Inferior parietal cortex (tissue), 1 donor: ENCODE measurements at regions not wholly inside any gene's neighbourhood (a gene's known extent, or its start where the extent isn't known, plus 50 kb on each side); places are given as distances from the start of the nearest gene placed in this dataset.
A peak's percentile ranks its signal among the peaks of the same experiment; 100 is the strongest.

Experiments used
- DNase-seq: peaks from one replicate; pipeline ENCODE4 v3.0.0-alpha.2; 2016; ENCODE audit errors: extremely low spot score

DNA sequence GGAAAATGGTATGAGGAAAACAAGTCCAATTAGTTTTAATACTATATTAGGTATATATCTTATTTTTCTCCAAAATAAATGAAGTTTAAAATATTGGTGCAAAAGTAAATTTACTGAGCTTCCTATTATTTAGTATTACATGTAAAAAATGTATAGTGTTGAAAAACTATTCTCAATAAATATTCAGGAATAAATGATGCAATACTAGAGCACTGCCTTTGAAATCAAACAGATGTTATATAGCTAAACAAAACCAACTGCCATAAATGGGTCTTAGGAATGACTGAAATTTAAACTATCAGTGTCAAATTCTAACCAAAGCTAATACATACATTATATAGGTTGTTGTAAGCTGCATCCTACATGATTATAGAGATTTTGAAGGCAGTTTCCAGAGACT is 1434.0 kb upstream of the LRRTM3 start:
- DNase-seq = no peak

DNA sequence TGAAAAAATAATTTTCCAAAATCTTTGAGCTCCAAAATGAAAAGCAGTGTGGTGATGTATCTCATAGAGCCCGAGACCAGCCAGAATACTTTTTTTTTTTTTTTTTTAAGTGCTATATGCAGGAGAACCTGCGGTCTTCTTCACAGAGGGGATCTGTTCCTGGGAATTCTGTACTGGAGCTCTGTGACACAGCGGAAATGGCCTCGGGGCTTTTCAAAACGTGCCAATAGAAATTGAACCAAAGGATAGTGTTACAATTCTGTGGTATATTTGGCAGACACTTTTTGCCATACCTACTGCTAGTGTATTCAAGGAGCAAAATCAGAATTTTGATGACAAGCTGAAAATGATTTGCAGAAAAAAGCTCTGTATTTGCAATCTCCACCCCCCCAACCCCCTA is 1429.3 kb upstream of the LRRTM3 start:
- no peak for DNase-seq

DNA sequence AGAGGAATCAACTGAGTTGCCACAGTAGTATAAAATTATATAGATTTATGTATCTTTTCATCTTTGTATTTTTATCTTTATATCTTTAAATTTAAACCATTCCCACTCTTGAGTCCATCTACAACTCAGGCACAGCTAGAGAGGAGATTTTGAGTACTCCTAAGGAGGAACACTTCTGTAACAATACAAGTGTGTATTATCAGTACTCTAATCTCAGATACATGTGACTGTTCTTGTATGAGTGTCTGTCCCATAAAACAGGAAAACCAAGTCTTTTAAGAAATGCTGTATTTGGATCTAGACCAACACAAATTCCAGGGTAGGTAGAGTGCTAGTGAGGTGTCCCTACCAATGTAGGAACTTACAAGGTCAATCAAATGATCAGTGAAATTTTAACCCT is 1428.0 kb upstream of the LRRTM3 start:
- DNase-seq = no peak

DNA sequence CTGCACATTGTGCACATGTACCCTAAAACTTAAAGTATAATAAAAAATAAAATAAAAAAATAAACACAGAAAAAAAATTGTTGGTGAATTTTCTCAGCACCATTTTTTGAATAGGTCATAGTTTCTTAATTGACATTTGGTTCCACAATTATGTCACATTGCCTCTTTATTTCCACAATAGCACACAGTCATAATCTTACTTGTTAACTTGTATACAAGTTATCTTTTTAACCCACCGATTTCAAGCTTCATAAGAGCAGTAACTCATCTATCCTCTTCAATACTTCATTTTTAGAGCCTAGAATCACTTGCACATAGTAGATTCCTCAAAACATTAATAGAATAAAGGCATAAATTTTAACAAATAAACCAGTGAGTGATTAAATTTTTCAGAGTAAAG is 1425.1 kb upstream of the LRRTM3 start:
- DNase-seq = no peak

DNA sequence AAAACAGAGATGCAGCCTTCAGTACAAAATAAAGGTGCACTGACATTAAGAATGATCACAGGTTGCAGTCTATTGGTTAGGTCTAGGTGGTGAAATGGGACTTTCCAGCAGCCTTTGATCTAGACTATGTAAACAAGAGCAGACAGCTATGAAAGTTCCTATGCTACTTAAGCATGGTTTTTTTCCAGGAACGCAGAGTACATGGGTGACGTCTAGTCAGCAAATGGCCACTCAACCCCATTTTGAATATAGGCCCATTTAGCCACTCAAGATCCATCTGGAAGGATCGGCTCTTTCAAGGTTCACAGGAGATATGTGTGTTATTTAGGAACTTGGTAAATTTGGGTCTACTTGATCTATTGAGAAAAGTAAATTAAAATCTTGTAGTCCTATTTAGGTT is 1424.6 kb upstream of the LRRTM3 start:
- DNase-seq = no peak

DNA sequence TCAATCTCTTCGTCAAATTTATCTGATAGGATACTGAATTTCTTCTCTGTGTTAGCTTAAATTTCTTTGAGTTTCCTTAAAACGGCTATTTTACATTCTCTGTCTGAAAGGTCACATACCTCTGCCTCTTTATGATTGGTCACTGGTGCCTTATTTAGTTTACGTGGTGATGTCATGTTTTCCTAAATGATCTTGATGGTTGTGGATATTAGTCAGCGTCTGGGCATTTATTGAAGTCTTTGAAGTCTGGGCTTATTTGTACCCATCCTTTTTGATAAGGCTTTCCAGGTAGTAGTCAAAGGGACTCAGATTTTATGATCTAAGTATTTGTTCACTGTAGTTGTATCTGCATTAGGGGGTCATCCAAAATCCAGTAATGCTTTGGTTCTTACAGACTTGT is 1407.5 kb upstream of the LRRTM3 start:
- no peak for DNase-seq

DNA sequence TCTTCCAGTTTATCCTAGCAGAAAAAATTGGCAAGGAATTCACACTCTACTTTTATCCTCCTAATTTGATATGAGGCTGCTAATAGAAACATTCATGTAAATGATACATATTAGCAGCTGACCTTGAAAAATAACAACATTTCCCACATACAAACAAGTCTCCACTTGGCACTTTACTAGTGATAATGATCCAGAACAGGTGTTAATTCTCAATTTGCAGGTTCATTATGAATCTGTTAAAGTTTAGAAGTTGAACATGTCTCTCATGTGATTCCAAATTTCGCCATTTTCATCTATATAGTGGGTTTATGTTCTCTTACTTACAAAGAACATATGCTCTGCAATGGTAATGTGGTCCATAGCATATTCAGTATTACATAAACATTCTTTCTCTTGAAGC is 1396.8 kb upstream of the LRRTM3 start:
- no peak for DNase-seq

DNA sequence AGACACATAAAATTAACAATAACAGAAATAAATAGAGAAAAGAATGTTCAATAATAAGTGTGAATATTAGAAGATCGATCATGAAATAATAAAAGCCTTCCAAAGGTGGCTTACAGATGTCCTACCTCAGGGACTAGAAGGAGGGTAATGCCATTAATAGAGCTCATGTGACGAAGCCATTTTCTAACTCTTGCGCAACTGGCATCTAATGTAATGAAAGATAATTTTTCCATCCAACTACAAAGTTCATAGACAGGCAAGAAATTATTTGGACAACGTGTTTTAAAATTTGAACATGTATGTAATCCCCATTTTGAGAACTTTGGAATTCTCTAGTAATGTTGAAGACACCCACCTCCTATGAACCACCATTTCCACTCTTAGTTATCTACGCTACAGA is 1394.3 kb upstream of the LRRTM3 start:
- DNase-seq = no peak

DNA sequence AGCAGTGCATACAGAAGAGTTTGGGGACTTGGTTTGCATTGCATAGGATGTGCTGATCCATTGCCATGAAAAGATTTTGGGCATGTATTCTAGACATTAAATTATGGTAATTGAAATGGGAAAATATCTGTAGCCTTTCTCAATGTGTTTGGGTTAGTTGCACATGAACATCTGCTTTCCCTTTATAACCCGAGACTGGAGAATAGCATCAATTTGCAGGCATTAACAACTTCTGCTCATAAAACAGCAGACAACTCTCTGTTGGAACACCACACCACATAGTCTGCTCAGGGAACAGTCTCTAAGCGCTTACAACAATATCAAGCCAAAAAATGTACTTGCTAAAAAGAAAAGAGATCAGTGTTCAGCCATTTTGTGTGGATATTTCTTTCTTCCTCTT is 1391.1 kb upstream of the LRRTM3 start:
- peak; percentile 2 for DNase-seq

DNA sequence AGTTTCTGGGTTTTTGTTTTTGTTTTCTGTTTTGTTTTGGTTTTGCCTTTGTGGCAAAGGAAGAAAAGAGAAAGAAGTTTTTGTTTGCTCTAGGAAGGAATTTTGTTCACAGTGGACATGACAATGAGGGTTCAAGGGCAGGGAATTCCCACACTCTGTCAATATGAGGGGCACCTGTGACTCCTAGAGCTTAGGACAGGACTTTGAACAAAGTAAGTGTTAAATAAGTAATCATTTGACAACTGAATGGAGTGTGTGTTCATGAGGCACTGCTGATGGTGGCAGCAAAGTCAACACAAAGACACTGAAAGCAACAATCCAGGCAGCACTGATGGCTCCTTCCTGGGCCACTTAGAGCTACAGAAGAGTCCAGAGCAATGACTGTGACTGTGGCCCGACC is 1381.1 kb upstream of the LRRTM3 start:
- DNase-seq = no peak

DNA sequence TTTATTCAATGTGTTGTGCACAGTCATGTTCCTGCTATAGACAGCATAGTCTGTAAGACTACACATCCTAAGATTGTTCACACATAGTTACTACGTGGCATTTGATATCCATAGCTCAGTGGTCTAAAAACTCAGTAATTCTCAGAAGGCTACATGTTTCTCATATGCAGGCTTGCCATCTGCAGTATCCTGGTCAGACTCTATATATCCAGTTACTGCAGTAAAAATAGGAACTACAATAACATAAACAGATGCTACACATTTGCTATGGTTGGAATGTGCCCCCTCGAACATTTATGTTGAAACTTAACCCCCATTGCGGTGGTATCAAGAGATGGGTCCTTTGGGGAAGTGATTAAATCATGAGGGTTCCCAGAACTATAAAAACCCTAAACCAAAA is 1377.8 kb upstream of the LRRTM3 start:
- DNase-seq = no peak

DNA sequence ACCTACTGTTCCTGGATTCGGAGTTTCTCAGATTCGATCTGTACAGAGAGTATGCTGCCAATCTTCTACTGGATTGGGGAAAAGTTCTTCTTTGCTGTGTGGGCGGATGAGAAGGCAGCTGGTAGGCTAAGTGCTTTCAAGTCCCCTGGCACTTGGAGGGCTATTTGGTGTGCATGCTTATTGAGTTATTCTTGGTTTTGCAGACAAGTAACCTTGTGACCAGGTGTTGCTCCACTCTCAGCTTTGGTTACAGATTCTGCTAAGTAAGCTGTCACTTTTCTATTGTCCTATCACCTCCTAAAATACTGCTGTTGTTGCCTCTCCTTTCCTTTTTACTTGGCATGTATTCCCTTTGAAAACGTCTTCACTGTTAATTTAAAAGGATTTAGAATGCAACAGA is 1375.1 kb upstream of the LRRTM3 start:
- DNase-seq = no peak

DNA sequence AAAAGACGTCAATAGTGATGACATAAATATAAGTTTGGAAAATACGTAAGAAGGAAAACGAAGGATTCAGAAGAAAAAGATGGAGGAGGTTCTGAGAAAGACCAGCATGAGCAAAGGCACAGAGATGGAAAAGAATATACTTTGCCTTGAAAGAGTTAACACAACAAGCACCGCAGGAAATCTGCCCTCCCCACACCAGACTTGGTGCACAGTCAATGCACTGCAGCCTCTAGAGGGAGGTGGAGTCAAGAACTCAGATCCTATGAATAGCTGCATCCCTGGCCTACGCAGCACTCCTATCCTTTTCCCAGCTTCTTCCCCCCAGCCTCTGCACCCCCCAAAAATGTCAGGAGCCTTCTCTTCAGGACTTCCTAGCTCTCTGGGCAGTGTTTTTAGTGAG is 1370.6 kb upstream of the LRRTM3 start:
- DNase-seq = no peak

DNA sequence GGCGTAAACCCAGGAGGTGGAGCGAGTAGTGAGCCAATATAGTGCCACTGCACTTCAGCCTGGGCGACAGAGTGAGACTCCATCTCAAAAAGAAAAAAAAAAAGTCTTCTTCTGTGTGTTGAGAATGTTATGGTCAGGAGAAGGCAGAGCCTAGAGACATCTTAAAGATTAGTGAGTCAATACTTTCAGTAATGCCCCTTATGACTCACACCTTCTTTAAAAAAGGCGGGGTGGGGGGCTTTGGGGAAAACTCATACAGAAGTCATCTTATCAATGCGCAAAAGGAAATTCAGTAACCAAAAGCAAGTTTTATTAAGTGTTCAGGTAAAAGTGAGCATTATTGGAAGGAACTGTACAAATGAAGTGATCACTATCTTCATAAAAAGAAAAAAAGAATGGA is 1369.8 kb upstream of the LRRTM3 start:
- no peak for DNase-seq

DNA sequence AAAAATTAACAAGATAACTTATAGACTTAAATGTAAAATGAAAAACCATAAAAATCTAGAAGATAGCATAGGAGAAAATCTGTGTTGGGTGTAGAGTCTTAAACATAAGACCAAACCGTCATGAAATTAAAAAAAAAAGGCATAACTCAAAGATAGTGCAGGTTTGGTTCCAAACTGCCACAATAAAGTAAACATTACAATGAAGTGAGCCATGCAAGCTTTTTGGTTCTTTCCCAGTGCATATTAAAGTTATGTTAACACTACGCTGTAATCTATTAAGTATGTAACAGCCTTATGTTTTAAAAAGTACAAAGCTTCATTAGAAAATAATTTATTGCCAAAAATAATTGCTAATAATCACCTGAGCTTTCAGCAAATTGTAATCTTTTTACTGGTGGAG is 1366.5 kb upstream of the LRRTM3 start:
- no peak for DNase-seq

DNA sequence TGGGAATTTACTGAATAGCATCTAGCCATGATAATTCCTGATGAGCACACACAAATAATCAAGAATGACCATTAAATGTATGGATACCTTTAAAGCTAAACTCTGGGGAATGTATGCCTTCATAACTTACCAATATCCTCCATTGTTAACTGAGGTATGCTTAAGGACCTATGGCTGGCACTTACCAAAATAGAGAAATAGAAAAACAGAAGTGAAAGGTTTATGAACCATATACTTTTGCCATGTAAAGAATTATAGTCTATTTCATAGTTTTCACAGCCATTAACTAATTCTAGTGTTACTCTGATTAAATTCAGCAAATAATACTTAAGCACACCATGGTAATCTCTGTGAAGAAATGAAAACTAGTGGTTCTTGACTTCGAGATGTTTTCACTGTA is 1360.6 kb upstream of the LRRTM3 start:
- no peak for DNase-seq

DNA sequence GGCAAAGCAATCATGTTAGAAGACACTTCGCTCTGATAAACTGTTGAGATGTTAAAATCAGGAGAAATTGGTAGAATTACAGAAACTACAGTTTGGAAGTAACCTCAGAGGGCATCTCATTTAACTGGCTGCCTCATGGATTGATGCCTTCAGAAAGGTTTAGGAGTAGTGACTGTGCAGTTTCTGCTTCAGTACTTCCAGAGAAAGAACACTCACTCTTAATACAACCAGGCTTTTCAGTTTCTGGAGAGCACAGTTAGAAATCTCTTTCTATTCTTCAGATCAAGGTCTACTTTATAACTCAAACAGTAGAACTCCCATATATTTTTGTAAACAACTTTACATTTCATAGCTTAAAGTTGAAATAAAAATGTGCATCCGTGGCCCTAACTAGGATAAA is 1358.9 kb upstream of the LRRTM3 start:
- no peak for DNase-seq

DNA sequence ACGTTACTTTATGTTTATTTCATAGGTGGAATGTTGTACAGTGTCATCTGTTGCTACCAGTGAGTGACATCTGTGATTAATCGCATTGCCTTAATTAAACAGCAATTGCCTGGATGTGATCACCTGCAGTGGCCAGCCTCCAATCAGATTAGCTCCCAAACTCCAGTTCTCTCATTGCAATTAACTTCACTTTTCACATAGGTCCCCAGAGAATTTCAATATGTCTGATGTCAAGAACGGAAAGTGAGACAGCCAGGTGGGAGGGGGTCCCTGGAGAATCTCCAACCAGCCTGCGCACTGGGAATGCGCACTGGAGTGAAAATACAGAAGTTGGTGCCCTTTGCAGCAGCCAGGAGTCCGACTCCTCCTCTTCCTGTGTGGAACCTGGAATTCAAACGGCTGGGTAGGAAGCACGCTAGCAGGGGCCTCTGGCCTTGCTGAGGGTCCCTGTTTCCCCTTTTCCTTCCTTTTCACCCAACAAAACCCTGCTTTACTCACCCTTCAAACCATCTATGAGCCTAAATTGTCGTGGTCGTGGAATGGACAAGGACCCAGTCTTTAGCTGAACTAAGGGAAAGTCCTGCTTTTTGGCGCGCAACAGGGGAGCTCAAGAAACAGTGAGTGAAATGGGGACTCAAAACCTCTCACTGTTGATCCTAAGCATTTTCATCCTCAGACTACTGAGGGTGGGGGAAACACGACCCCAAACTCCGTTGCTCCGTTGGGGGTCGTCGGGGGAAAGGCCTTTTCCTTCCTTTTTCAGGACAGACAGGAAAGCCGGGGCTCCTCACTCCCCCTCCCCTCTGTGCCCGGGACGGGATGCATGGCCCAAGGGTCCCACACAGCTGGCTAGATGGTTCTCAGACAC is 1355.5 kb upstream of the LRRTM3 start:
- DNase-seq = no peak

DNA sequence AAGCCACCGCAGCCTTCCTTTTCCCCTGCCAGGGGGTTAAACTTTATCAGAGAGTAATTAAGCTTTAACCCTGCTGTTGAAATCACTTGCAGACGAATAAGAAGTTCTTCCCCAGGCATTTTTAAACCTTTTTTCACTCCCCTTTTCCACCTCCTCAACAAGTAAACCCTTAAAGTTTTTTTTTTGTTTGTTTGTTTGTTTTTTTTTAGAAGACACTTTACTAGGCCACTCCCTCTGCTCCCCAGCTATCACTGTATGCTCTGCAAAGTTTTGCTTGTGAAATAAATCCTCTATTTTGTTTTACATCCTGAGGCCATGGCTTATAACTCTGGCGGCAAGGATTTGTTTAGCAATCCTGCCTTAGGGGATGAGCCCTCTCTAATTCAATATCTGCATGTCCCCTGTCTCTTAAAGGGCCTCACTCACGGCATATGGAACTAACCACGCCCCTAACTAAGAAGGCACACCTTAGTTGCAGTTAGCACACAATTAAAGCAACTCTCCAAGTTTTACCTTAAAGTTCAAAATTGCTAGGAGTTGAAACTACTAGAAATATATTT is 1354.7 kb upstream of the LRRTM3 start:
- no peak for DNase-seq

DNA sequence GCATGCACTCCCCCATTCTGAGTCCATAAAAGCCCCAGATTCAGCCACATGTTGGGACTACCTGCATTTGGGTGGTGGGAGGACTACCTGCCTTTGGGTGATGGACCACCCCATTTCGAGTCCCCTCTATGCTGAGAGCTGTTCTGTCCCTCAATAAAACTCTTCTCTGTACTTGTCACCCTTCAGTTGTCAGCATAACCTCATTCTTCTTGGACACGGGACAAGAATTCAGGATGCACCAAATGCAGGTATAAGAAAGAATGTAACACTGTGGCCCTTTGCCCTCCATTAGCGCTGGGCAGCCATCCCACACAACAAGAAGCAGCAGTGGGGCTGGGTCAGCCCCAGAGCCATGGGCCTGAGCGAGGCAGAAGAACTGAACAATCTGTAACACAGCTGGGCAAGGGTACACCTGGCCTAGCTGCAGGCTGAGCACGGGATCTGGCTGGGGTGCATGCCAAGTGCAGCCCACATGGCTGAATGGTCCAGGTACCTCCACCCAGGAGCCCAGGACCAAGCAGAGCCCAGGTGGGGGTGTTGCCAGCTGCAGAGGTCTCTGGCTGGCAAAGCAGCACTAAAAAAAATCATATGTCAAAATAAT is 1344.3 kb upstream of the LRRTM3 start:
- DNase-seq = no peak

DNA sequence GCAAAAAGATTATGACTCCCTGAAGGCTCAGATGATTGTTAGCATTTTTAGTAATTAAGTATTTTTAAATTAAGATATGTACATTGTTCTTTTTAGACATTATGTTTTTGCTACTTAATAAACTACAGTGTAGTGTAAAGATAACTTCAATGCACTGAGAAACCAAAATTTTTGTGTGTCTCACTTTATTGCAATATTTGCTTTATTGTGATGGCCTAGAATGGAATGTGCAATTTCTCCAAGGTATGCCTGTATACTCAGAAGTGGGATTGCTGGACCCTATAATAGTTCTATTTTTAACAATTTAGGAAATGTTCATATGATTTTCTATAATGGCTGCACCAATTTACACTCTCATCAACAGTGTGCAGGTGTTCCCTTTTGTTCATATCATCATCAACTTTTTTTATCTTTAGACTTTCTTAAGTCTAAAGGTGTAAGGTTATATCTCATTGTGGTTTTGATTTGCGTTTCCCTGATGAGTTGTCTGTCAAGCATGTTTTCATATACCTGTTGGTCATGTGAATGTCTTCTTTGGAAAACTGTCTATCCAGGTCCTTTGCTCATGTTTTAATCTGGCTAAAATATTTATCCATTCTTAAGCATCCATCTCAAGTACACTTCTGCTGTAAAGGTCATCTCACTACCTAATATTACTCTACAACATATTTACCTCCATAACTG is 1323.5 kb upstream of the LRRTM3 start:
- no peak for DNase-seq

DNA sequence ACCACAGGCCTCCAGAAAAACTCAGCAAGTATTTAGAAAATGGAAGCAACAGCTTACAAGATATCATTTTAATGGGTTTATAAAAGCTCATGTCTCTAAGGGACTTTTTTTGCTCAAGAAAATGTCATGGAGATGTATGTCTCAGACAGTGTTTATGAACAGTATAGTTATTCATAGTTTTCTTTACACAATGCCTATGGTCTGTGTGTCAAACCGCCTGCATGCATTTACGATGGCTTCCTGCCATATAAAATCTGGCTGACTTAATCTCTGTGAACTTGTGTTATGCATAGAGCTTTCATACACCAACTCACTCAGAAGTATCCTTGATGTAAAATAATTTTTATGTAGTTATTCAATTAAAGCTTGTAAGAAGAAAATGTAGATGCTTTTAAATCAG is 1314.2 kb upstream of the LRRTM3 start:
- peak; percentile 11 for DNase-seq
